ENCODE measurements at regions not wholly inside any gene's neighbourhood (a gene's known extent, or its start where the extent isn't known, plus 50 kb on each side); places are given as distances from the start of the nearest gene placed in this dataset.

DNA sequence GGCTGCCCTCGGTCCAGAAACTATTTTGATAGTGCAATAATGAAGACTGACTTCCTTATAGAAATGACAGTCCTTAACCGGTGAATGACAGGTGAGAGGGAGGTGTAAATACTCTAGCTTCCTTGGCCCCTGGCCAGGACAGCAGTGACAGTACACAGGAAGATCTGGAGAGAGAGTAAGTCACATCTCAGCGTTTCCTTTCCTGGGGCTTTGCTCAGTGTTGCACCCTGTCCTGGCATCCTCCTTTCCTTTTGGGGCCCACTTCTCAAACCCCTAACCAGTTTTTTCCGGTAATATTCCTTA, 336.9 kb downstream of the CD83 start:
- TF ChIP-seq EZH2 (IDR thresholded peaks at IDR 0.05; ENCODE audit: insufficient read depth, poor library complexity, severe bottlenecking) (no peak), EZH2phosphoT487 (IDR thresholded peaks at IDR 0.05; ENCODE audit: insufficient read depth, low read depth) (no peak)

Measured in GM23248 (cell line).